H1 (cell line): ENCODE measurements at regions not wholly inside any gene's neighbourhood (a gene's known extent, or its start where the extent isn't known, plus 50 kb on each side); places are given as distances from the start of the nearest gene placed in this dataset.
A peak's percentile ranks its signal among the peaks of the same experiment; 100 is the strongest.

Source experiments
- CTCF ChIA-PET: fragments of 300-600 bp; sonication (Branson Sonifier 250); formaldehyde crosslinking; loops from one replicate; lab custom pipeline; 2021; ENCODE audit not compliant: partially characterized antibody; lab: Charles Lee
- POLR2A ChIA-PET: fragments of 300-600 bp; sonication (Branson Sonifier 250); formaldehyde crosslinking; loops from one replicate; lab custom pipeline; 2021; ENCODE audit warnings: inconsistent platforms; ENCODE audit not compliant: partially characterized antibody; lab: Charles Lee
- DNase-seq, 2 experiments: peaks; one replicate each; pipeline versions ENCODE4 v3.0.0 to v3.0.0-alpha.2; 2010 to 2022; ENCODE audit warnings: low spot score in 2 of 2, low read depth in 1 of 2, mixed read lengths in 1 of 2
- FAIRE-seq: peaks from 2 replicates; lab custom pipeline; 2011; peaks lifted over from hg19 to GRCh38; lab: Jason Lieb, UNC
- H2AFZ ChIP-seq: 2 replicates; pipeline ENCODE4 v1.8.1; 2012; ENCODE audit warnings: low read length, inconsistent platforms
- H2AK5ac ChIP-seq: 2 replicates; pipeline ENCODE4 v1.6.1; 2013; ENCODE audit warnings: low read depth, low read length
- H2BK120ac ChIP-seq: replicated peaks from 2 replicates; pipeline ENCODE3; 2013; ENCODE audit warnings: low read depth, low read length, inconsistent platforms
- H2BK12ac ChIP-seq: 2 replicates; pipeline ENCODE4 v1.6.1; 2013; ENCODE audit warnings: low read depth, low read length
- H2BK15ac ChIP-seq: 2 replicates; pipeline ENCODE4 v1.6.1; 2013; ENCODE audit warnings: low read length
- H2BK20ac ChIP-seq: 2 replicates; pipeline ENCODE4 v1.6.1; 2013; ENCODE audit warnings: low read length
- H2BK5ac ChIP-seq: 2 replicates; pipeline ENCODE4 v1.6.1; 2013; ENCODE audit warnings: low read depth, low read length
- H3K14ac ChIP-seq: 2 replicates; pipeline ENCODE4 v1.6.1; 2013; ENCODE audit warnings: inconsistent platforms; ENCODE audit not compliant: insufficient read length
- H3K18ac ChIP-seq: 2 replicates; pipeline ENCODE4 v1.6.1; 2013; ENCODE audit warnings: low read length; ENCODE audit errors: extremely low read depth
- H3K23ac ChIP-seq: 2 replicates; pipeline ENCODE4 v1.6.1; 2013; ENCODE audit warnings: inconsistent platforms; ENCODE audit not compliant: insufficient read length
- H3K23me2 ChIP-seq: 2 replicates; pipeline ENCODE4 v1.6.1; 2013; ENCODE audit warnings: low read depth, low read length
- H3K27ac ChIP-seq: 2 replicates; pipeline ENCODE4 v1.6.1; 2011; ENCODE audit warnings: low read depth, low read length, inconsistent platforms
- H3K27me3 ChIP-seq, 4 experiments: replicated peaks in 1 of 4; 1 replicate in 1 of 4; 2 replicates in 3 of 4; pipeline versions ENCODE4 v1.6.1 to v1.8.1; 2011 to 2013; ENCODE audit warnings: low read length in 3 of 4, mild to moderate bottlenecking in 3 of 4, inconsistent platforms in 2 of 4, mixed read lengths in 2 of 4, moderate library complexity in 1 of 4; ENCODE audit not compliant: control insufficient read depth in 3 of 4, insufficient read depth in 3 of 4; ENCODE audit errors: extremely low read depth in 1 of 4
- H3K36me3 ChIP-seq, 4 experiments: 2 replicates each; pipeline versions ENCODE4 v1.6.1 to v1.8.1; 2011 to 2013; ENCODE audit warnings: mild to moderate bottlenecking in 4 of 4, low read length in 3 of 4, moderate library complexity in 2 of 4, control low read depth in 1 of 4, inconsistent platforms in 1 of 4; ENCODE audit not compliant: insufficient read depth in 4 of 4, control insufficient read depth in 2 of 4
- H3K4ac ChIP-seq: replicated peaks from 2 replicates; pipeline ENCODE3; 2013; ENCODE audit warnings: low read length, low read depth, mixed read lengths, inconsistent platforms; ENCODE audit not compliant: insufficient read length
- H3K4me1 ChIP-seq, 4 experiments: replicated peaks in 1 of 4; 1 replicate in 1 of 4; 2 replicates in 3 of 4; pipeline versions ENCODE4 v1.6.1 to v1.8.1; 2011 to 2013; ENCODE audit warnings: low read length in 3 of 4, inconsistent platforms in 2 of 4, mixed read lengths in 1 of 4; ENCODE audit not compliant: insufficient read depth in 4 of 4, control insufficient read depth in 3 of 4
- H3K4me2 ChIP-seq, 2 experiments: 2 replicates each; pipeline versions ENCODE4 v1.6.1 to v1.8.1; 2011 to 2013; ENCODE audit warnings: low read depth in 2 of 2, low read length in 2 of 2, control low read depth in 1 of 2, inconsistent platforms in 1 of 2, mild to moderate bottlenecking in 1 of 2; ENCODE audit not compliant: insufficient read depth in 1 of 2
- H3K4me3 ChIP-seq, 4 experiments: fragments of 200-600, 300-600 bp in 1 of 4; sonication (generic), shearing (Covaris generic), sonication (Bioruptor Twin) in 1 of 4; 2 replicates each; pipeline versions ENCODE4 v1.5.1 to v1.8.1; 2011 to 2016; ENCODE audit warnings: low read length in 4 of 4, low read depth in 3 of 4, control low read depth in 2 of 4, inconsistent platforms in 2 of 4, mild to moderate bottlenecking in 2 of 4, mixed read lengths in 1 of 4, moderate library complexity in 1 of 4; ENCODE audit not compliant: insufficient read depth in 2 of 4; ENCODE audit errors: extremely low read depth in 1 of 4
- H3K56ac ChIP-seq: replicated peaks from 2 replicates; pipeline ENCODE3; 2013; ENCODE audit warnings: low read depth, mild to moderate bottlenecking, mixed read lengths, low read length, inconsistent platforms; ENCODE audit not compliant: insufficient read length
- H3K79me1 ChIP-seq: 2 replicates; pipeline ENCODE4 v1.6.1; 2013; ENCODE audit warnings: low read depth, low read length, control low read depth
- H3K79me2 ChIP-seq, 2 experiments: 2 replicates each; pipeline versions ENCODE4 v1.6.1 to v1.8.1; 2012 to 2013; ENCODE audit warnings: low read length in 2 of 2, mild to moderate bottlenecking in 2 of 2, inconsistent platforms in 1 of 2; ENCODE audit not compliant: insufficient read depth in 2 of 2, control insufficient read depth in 1 of 2
- H3K9ac ChIP-seq, 4 experiments: replicated peaks in 1 of 4; 1 replicate in 1 of 4; 2 replicates in 3 of 4; pipeline versions ENCODE4 v1.6.1 to v1.8.1; 2011 to 2013; ENCODE audit warnings: low read depth in 3 of 4, low read length in 3 of 4, control low read depth in 2 of 4, mild to moderate bottlenecking in 2 of 4, moderate library complexity in 2 of 4, inconsistent platforms in 1 of 4; ENCODE audit errors: extremely low read depth in 1 of 4
- H3K9me3 ChIP-seq, 2 experiments: 2 replicates each; pipeline versions ENCODE4 v1.6.1 to v1.8.1; 2012 to 2013; ENCODE audit warnings: mild to moderate bottlenecking in 2 of 2, moderate library complexity in 2 of 2, control low read depth in 1 of 2, inconsistent platforms in 1 of 2, low read depth in 1 of 2, low read length in 1 of 2, mixed read lengths in 1 of 2; ENCODE audit not compliant: insufficient read depth in 2 of 2
- H4K20me1 ChIP-seq, 2 experiments: replicated peaks in 1 of 2; 2 replicates each; pipeline versions ENCODE3 to v1.8.1; 2011 to 2013; ENCODE audit warnings: inconsistent platforms in 2 of 2, low read length in 2 of 2, mild to moderate bottlenecking in 1 of 2; ENCODE audit not compliant: insufficient read depth in 2 of 2, control insufficient read depth in 1 of 2
- H4K5ac ChIP-seq: 2 replicates; pipeline ENCODE4 v1.6.1; 2013; ENCODE audit warnings: low read length, low read depth, mixed read lengths, inconsistent platforms; ENCODE audit not compliant: insufficient read length
- H4K8ac ChIP-seq: 2 replicates; pipeline ENCODE4 v1.8.0; 2013; ENCODE audit warnings: mild to moderate bottlenecking, moderate library complexity, low read length, inconsistent platforms; ENCODE audit not compliant: insufficient read depth; ENCODE audit errors: extremely low read depth
- H4K91ac ChIP-seq: replicated peaks from 2 replicates; pipeline ENCODE3; 2013; ENCODE audit warnings: low read length, mixed read lengths, inconsistent platforms; ENCODE audit not compliant: insufficient read length
- MAFK ChIP-seq: IDR thresholded peaks from 2 replicates; pipeline ENCODE4 v1.6.1; 2012; ENCODE audit warnings: low read depth, mild to moderate bottlenecking, improper control_type of control experiment, low read length
- WGBS, 2 experiments: shearing (Covaris generic) in 1 of 2; methylation state at CpG; one replicate each; pipeline versions ENCODE4 v1.1.6 to v1.1.7; 2013 to 2015; ENCODE audit warnings: low lambda C conversion rate in 2 of 2, mixed read lengths in 2 of 2, inconsistent platforms in 1 of 2, low coverage in 1 of 2, missing lambda C conversion rate in 1 of 2; ENCODE audit not compliant: insufficient replicate concordance in 2 of 2, insufficient coverage in 1 of 2, insufficient read length in 1 of 2; ENCODE audit errors: extremely low coverage in 1 of 2, missing lambda C conversion rate in 1 of 2; 5-methylcytosine and 5-hydroxymethylcytosine counted together

DNA sequence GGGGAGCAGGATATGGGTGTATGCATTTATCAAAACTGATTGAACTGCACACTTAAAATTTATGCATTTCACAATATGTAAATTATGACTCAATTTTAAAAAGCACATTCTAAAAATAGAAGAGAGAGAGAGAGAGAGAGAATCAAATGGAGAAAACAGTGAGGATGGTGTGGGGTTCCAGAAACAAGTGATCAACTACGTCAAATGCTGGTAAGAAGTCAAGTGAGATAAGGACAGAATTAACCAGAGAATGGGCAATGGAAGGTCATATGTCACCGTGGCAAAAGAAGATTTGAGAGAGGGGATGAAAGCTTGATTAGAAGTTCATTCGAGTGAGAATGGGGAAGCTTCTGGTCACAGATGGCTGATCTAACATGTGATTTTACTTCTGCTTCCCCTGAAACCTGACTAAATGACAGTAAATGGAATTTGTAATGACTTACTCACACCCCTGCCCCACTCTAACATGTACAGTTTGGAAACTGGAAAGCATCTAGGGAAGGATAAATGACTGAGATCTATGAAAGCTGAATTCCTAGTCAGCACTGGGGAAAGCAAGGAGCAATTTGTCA lies 276.5 kb upstream of the AMIGO2 start:
- Histone ChIP-seq H2AFZ (peak overlapping the region; percentile 86), H3K23ac (no peak overlapping the region), H2BK5ac (no peak overlapping the region), H3K9me3 (no peaks in the 10 kb centered on the region), H3K14ac (no peak overlapping the region), H2BK12ac (no peak overlapping the region), H4K91ac (no peak overlapping the region), H2BK120ac (no peak overlapping the region), H3K36me3 (no peaks in the 10 kb centered on the region), H3K27me3 (no peaks in the 10 kb centered on the region), H3K23me2 (no peaks in the 10 kb centered on the region), H3K4me2 (no peak overlapping the region), H2BK15ac (no peak overlapping the region), H4K8ac (no peak overlapping the region), H2BK20ac (no peak overlapping the region), H3K4ac (no peak overlapping the region), H3K4me1 (no peaks in the 10 kb centered on the region), H3K4me3 (no peak overlapping the region), H3K56ac (no peak overlapping the region), H3K79me2 (no peaks in the 10 kb centered on the region), H3K27ac (no peak overlapping the region), H3K79me1 (no peaks in the 10 kb centered on the region), H3K9ac (no peak overlapping the region), H2AK5ac (no peak overlapping the region), H3K18ac (no peak overlapping the region), H4K5ac (no peak overlapping the region), H4K20me1 (no peaks in the 10 kb centered on the region)
- ChIA-PET POLR2A (no interaction called here), CTCF (interaction anchor here (1.0 to 1.4 kb wide), 3 partner anchors 42 to 286 kb away, joined by 3 read pairs; no protein-coding TSS in a partner anchor)
- DNase-seq (no peak), FAIRE-seq (no peak)
- no peak for TF ChIP-seq MAFK
- WGBS, 2 experiments = 85% methylated on average over 3 of the region's 3 CpGs; no CpG with 5 or more reads in 1 of the 2 experiments
